OCI-LY7 (cell line): ENCODE measurements at regions not wholly inside any gene's neighbourhood (a gene's known extent, or its start where the extent isn't known, plus 50 kb on each side); places are given as distances from the start of the nearest gene placed in this dataset.

Experiments
- BruUV-seq: library from RNA; stranded (reverse); fragments of 400-500 nt; replicated peaks from 2 replicates; lab custom pipeline; 2021; lab: Mats Ljungman, UMichigan
- CTCF ChIA-PET: fragments of 300-600 bp; sonication (Branson Sonifier 250); formaldehyde crosslinking; loops from one replicate; lab custom pipeline; 2022; ENCODE audit warnings: antibody characterized with exemption; ENCODE audit not compliant: unreplicated experiment; lab: Charles Lee
- POLR2A ChIA-PET: fragments of 300-600 bp; sonication (Branson Sonifier 250); formaldehyde crosslinking; loops from one replicate; lab custom pipeline; 2022; ENCODE audit warnings: antibody characterized with exemption; lab: Charles Lee
- DNase-seq: peaks from one replicate; pipeline ENCODE4 v3.0.0-alpha.2; 2015; ENCODE audit warnings: low spot score
- H2AFZ ChIP-seq: fragments of 200-600 bp; sonication (generic), shearing (Covaris generic); 2 replicates; pipeline ENCODE4 v1.6.1; 2014; ENCODE audit warnings: mild to moderate bottlenecking, antibody characterized with exemption, low read length, moderate library complexity
- H3K27ac ChIP-seq: fragments of 200-600 bp; sonication (generic); 2 replicates; pipeline ENCODE4 v1.5.1; 2014; ENCODE audit warnings: mixed run types, low read depth, mild to moderate bottlenecking, moderate library complexity, low read length, inconsistent platforms; ENCODE audit not compliant: poor library complexity, severe bottlenecking
- H3K36me3 ChIP-seq: fragments of 200-600 bp; sonication (generic); 2 replicates; pipeline ENCODE4 v1.6.1; 2014; ENCODE audit warnings: mild to moderate bottlenecking, antibody characterized with exemption, low read length, moderate library complexity, mixed read lengths; ENCODE audit not compliant: insufficient read depth
- H3K4me1 ChIP-seq: fragments of 200-600 bp; sonication (generic); 2 replicates; pipeline ENCODE4 v1.5.1; 2014; ENCODE audit warnings: mild to moderate bottlenecking, low read length; ENCODE audit not compliant: insufficient read depth, poor library complexity, severe bottlenecking
- H3K4me2 ChIP-seq: fragments of 200-600 bp; sonication (generic); 2 replicates; pipeline ENCODE4 v1.6.1; 2014; ENCODE audit warnings: mild to moderate bottlenecking, low read length
- H3K4me3 ChIP-seq: fragments of 200-600 bp; sonication (generic); 2 replicates; pipeline ENCODE4 v1.5.1; 2014; ENCODE audit warnings: mild to moderate bottlenecking, low read depth, low read length; ENCODE audit not compliant: poor library complexity, severe bottlenecking
- H3K79me2 ChIP-seq: fragments of 200-600 bp; sonication (generic); 2 replicates; pipeline ENCODE4 v1.6.1; 2016; ENCODE audit warnings: low read depth, mild to moderate bottlenecking, low read length, moderate library complexity, mixed read lengths; ENCODE audit not compliant: insufficient read depth
- H3K9me2 ChIP-seq: fragments of 200-600 bp; sonication (generic); 2 replicates; pipeline ENCODE4 v1.6.1; 2016; ENCODE audit warnings: mild to moderate bottlenecking, low read length, mixed read lengths; ENCODE audit not compliant: insufficient read depth
- H3K9me3 ChIP-seq: fragments of 200-600 bp; sonication (generic); 2 replicates; pipeline ENCODE4 v1.6.1; 2014; ENCODE audit warnings: mild to moderate bottlenecking, mixed run types, low read length, mixed read lengths
- H4K20me1 ChIP-seq: fragments of 200-600 bp; sonication (generic); 2 replicates; pipeline ENCODE4 v1.6.1; 2014; ENCODE audit warnings: mild to moderate bottlenecking, antibody characterized with exemption, low read length, moderate library complexity, mixed read lengths; ENCODE audit not compliant: insufficient read depth
- CTCF ChIP-seq: fragments of 200-600 bp; sonication (generic); conservative IDR thresholded peaks from 2 replicates; pipeline ENCODE4 v1.5.1; 2014; ENCODE audit warnings: mild to moderate bottlenecking, antibody characterized with exemption, low read length, moderate library complexity, mixed read lengths
- EZH2phosphoT487 ChIP-seq: fragments of 200-600 bp; sonication (generic); IDR thresholded peaks from 2 replicates; pipeline ENCODE4 v1.6.1; 2018; ENCODE audit warnings: low read depth, borderline replicate concordance, mild to moderate bottlenecking, mixed run types, antibody characterized with exemption, low read length, moderate library complexity, mixed read lengths
- intact Hi-C: fragments of 100-400 bp; cut with micrococcal nuclease; formaldehyde crosslinking; loops from one replicate; pipeline ENCODE4 v1.10.0; 2022; ENCODE audit not compliant: unreplicated experiment

GRCh38 chr18:29328932-29329331 is 1152.0 kb upstream of the CDH2 start:
- no TSS peak for BruUV-seq
- Histone ChIP-seq H4K20me1 (no peaks in the 10 kb centered on the region), H3K79me2 (no peaks in the 10 kb centered on the region), H3K4me1 (no peaks in the 10 kb centered on the region), H3K36me3 (no peaks in the 10 kb centered on the region), H3K4me3 (no peak overlapping the region), H2AFZ (no peak overlapping the region), H3K9me2 (no peaks in the 10 kb centered on the region), H3K4me2 (no peak overlapping the region), H3K9me3 (no peaks in the 10 kb centered on the region), H3K27ac (no peak overlapping the region)
- CTCF ChIA-PET, result no interaction called here
- no peak for DNase-seq
- TF ChIP-seq EZH2phosphoT487 (no peak), CTCF (no peak)
- intact Hi-C loops, result no loop called here
- POLR2A ChIA-PET, result interaction anchor here (0.8 kb wide), 1 partner anchor 18 kb away, joined by 4 read pairs; no protein-coding TSS in a partner anchor

- no TSS peak for BruUV-seq
- Histone ChIP-seq H4K20me1 (no peaks in the 10 kb centered on the region), H3K4me3 (no peak overlapping the region), H3K9me2 (no peaks in the 10 kb centered on the region), H3K79me2 (no peaks in the 10 kb centered on the region), H3K36me3 (no peaks in the 10 kb centered on the region), H3K4me2 (no peak overlapping the region), H2AFZ (no peak overlapping the region), H3K9me3 (no peaks in the 10 kb centered on the region), H3K4me1 (no peaks in the 10 kb centered on the region), H3K27ac (no peak overlapping the region)
- TF ChIP-seq CTCF, result no peak
- no peak for TF ChIP-seq EZH2phosphoT487
- ChIA-PET POLR2A (no interaction called here), CTCF (no interaction called here)
- intact Hi-C loops, result no loop called here
- DNase-seq, result no peak
These were observed 1149.3 kb upstream of the CDH2 start for GRCh38 chr18:29326214-29326613.

GRCh38 chr18:29321561-29321960 is 1144.6 kb upstream of the CDH2 start:
- Histone ChIP-seq H3K9me3 (no peaks in the 10 kb centered on the region), H3K4me3 (no peak overlapping the region), H3K36me3 (no peaks in the 10 kb centered on the region), H3K27ac (no peak overlapping the region), H3K79me2 (no peaks in the 10 kb centered on the region), H3K9me2 (no peaks in the 10 kb centered on the region), H2AFZ (no peak overlapping the region), H4K20me1 (no peaks in the 10 kb centered on the region), H3K4me1 (no peaks in the 10 kb centered on the region), H3K4me2 (no peak overlapping the region)
- ChIA-PET CTCF (no interaction called here), POLR2A (interaction anchor here (0.6 kb wide), 1 partner anchor 1439 kb away, joined by 3 read pairs; no protein-coding TSS in a partner anchor)
- intact Hi-C loops, result no loop called here
- DNase-seq, result no peak
- no TSS peak for BruUV-seq
- no peak for TF ChIP-seq CTCF
- TF ChIP-seq EZH2phosphoT487, result no peak
